Neural progenitor cell (in vitro differentiated cells): ENCODE measurements at regions not wholly inside any gene's neighbourhood (a gene's known extent, or its start where the extent isn't known, plus 50 kb on each side); places are given as distances from the start of the nearest gene placed in this dataset.

Source experiments
- CTCF ChIP-seq: fragments of 200-600 bp; sonication (generic); IDR thresholded peaks from 2 replicates; pipeline ENCODE4 v1.5.1; 2017; ENCODE audit warnings: antibody characterized with exemption, mild to moderate bottlenecking
- EZH2phosphoT487 ChIP-seq: fragments of 200-600 bp; sonication (generic); IDR thresholded peaks from 2 replicates; pipeline ENCODE4 v1.6.1; 2017; ENCODE audit warnings: antibody characterized with exemption

- TF ChIP-seq CTCF (no peak), EZH2phosphoT487 (no peak)
These were observed 164.1 kb upstream of the CDKN3 start for GRCh38 chr14:54232735-54233134.
